ENCODE measurements at regions not wholly inside any gene's neighbourhood (a gene's known extent, or its start where the extent isn't known, plus 50 kb on each side); places are given as distances from the start of the nearest gene placed in this dataset.

GRCh38 chr7:68411742-68412141 lies 1186.5 kb upstream of the AUTS2 start:
- Histone ChIP-seq H3K27me3 (replicated peaks) (no peaks in the 10 kb centered on the region), H3K4me3 (ENCODE audit: low read depth, low read length) (no peak overlapping the region), H3K27ac (no peak overlapping the region), H3K36me3 (replicated peaks) (no peaks in the 10 kb centered on the region)
- TF ChIP-seq, protein P1, sequence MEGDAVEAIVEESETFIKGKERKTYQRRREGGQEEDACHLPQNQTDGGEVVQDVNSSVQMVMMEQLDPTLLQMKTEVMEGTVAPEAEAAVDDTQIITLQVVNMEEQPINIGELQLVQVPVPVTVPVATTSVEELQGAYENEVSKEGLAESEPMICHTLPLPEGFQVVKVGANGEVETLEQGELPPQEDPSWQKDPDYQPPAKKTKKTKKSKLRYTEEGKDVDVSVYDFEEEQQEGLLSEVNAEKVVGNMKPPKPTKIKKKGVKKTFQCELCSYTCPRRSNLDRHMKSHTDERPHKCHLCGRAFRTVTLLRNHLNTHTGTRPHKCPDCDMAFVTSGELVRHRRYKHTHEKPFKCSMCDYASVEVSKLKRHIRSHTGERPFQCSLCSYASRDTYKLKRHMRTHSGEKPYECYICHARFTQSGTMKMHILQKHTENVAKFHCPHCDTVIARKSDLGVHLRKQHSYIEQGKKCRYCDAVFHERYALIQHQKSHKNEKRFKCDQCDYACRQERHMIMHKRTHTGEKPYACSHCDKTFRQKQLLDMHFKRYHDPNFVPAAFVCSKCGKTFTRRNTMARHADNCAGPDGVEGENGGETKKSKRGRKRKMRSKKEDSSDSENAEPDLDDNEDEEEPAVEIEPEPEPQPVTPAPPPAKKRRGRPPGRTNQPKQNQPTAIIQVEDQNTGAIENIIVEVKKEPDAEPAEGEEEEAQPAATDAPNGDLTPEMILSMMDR (IDR thresholded peaks at IDR 0.05; ENCODE audit: low read depth, low read length, missing control alignments), result no peak
- in situ Hi-C loops (cut with HindIII; ENCODE audit: low pct_ligation_motif_present, low sequenced_read_pairs), result no loop called here
- DNase-seq, result no peak

GRCh38 chr7:68414631-68415425 lies 1183.4 kb upstream of the AUTS2 start:
- no peak for DNase-seq
- TF ChIP-seq, protein P1 (IDR thresholded peaks at IDR 0.05; ENCODE audit: low read depth, low read length, missing control alignments), result no peak
- Histone ChIP-seq H3K27me3 (replicated peaks) (no peaks in the 10 kb centered on the region), H3K4me3 (ENCODE audit: low read depth, low read length) (no peak overlapping the region), H3K27ac (no peak overlapping the region), H3K36me3 (replicated peaks) (no peaks in the 10 kb centered on the region)
- in situ Hi-C loops (cut with HindIII; ENCODE audit: low pct_ligation_motif_present, low sequenced_read_pairs), result no loop called here

DNA sequence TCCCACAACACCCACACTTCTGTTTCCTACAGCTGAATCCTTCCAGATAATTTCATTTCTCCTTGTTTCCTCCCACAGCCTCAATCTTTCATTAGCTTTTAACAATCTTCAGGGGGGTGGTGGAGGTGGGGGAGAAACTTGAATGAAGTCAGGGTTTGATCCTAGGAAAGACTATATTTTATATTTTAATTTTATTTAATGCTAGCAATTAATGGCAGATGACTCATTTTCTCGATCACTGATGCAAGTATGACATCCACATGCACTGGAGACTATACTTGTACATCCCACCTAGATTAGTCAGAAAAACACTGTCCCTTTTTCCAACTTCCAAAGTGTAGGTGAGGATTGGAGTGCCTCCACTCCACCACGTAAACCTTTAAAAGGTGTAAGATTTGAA lies 1181.3 kb upstream of the AUTS2 start:
- no peaks in the 10 kb centered on the region for H3K27me3 ChIP-seq (replicated peaks)

DNA sequence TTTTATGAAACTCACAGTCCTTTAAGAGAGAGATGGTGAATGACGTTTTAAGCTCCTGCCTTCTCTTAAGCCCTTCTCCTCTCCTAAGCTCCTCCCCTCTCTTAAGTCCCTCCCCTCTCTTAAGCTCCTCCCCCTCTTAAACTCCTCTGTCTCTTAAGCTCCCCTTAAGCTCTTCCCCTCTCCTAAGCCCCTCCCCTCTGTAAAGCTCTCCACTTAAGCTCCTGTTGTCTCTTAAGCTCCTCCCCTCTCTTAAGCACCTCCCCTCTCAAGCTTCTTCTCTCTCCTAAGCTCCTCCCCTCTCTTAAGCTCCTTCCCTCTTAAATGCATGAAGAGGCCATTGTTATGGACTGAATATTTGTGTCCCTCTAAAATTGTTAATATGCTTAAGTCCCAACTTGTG lies 1180.6 kb upstream of the AUTS2 start:
- in situ Hi-C loops (cut with HindIII; ENCODE audit: low pct_ligation_motif_present, low sequenced_read_pairs), result no loop called here
- Histone ChIP-seq H3K27me3 (replicated peaks) (no peaks in the 10 kb centered on the region), H3K4me3 (ENCODE audit: low read depth, low read length) (no peak overlapping the region), H3K27ac (no peak overlapping the region), H3K36me3 (replicated peaks) (no peaks in the 10 kb centered on the region)
- TF ChIP-seq, protein P1 (IDR thresholded peaks at IDR 0.05; ENCODE audit: low read depth, low read length, missing control alignments), result no peak
- no peak for DNase-seq

More for the DNA sequence above, 1181.3 kb upstream of the AUTS2 start:
- no peaks in the 10 kb centered on the region for H3K36me3 ChIP-seq (replicated peaks)
- no peak overlapping the region for H3K27ac ChIP-seq
- DNase-seq, result no peak
- TF ChIP-seq, protein P1 (IDR thresholded peaks at IDR 0.05; ENCODE audit: low read depth, low read length, missing control alignments), result no peak
- H3K4me3 ChIP-seq (ENCODE audit: low read depth, low read length), result no peak overlapping the region
- in situ Hi-C loops (cut with HindIII; ENCODE audit: low pct_ligation_motif_present, low sequenced_read_pairs), result no loop called here

- H3K4me3 ChIP-seq (ENCODE audit: low read depth, low read length), result no peak overlapping the region
- no peaks in the 10 kb centered on the region for H3K27me3 ChIP-seq (replicated peaks)
- no peak overlapping the region for H3K27ac ChIP-seq
- H3K36me3 ChIP-seq (replicated peaks), result no peaks in the 10 kb centered on the region
- in situ Hi-C loops (cut with HindIII; ENCODE audit: low pct_ligation_motif_present, low sequenced_read_pairs), result no loop called here
- no peak for DNase-seq
- TF ChIP-seq, protein P1 (IDR thresholded peaks at IDR 0.05; ENCODE audit: low read depth, low read length, missing control alignments), result no peak
These were observed 1177.7 kb upstream of the AUTS2 start for GRCh38 chr7:68420342-68421192.
